ENCODE measurements at regions not wholly inside any gene's neighbourhood (a gene's known extent, or its start where the extent isn't known, plus 50 kb on each side); places are given as distances from the start of the nearest gene placed in this dataset.
A peak's percentile ranks its signal among the peaks of the same experiment; 100 is the strongest.

DNA sequence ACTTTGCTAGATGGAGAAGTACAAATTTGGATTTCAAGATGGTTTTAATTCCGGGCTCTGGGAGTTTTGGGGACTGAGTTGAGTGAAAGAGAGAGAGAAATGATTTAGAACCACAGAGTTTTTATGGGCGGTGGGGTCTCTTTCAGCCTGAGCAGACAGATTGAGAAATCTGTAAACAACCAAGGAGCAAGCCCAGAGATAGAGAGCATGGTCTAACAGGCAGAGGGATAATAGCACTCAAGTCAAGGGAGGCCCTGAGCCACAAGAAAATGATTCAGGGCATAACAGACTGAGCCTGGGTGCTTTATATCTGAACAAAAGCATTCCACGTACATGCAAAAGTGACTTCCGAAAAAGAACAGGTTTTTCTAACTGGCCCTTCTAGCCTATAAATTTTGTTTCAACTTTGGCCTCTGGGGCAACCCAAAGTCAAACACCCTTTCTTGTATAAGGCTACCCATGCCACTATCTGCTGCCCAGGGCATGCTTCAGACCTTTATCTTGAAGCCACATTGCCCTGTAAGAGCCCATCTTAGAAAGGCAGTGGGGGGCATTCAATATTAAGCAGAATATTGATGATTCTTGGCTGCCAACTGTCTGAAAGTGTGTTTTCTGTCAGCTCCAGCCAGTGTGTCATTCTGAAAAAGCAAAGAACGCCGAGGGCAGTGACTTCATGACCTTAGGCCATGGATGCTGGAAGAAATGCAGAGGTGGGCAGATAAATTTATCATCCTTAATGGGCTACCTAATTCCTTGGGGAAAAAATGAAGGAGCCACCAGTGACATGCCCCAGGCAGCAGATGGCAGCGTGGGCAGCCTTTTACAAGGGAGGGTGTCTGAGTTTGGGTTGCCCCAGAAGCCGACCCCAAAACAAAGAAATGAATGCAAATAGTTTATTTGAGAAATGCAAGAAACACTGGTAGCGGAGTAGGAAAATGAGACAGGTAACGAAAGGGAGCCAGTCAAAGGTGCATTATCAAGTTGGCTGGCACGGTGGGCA is 637.6 kb downstream of the MID1IP1 start:
- Histone ChIP-seq H3K4me1 (ENCODE audit: insufficient read depth, low read length) (peaks cover 3% of the 10 kb centered on the region; the same call in 1 of the 2 replicates), H4K20me1 (ENCODE audit: control insufficient read depth, insufficient read depth, insufficient read length) (no peaks in the 10 kb centered on the region), H2AK5ac (ENCODE audit: insufficient read length, low read length) (no peak overlapping the region), H3K79me1 (ENCODE audit: insufficient read depth, low read depth, low read length, poor library complexity, severe bottlenecking) (no peaks in the 10 kb centered on the region), H4K91ac (ENCODE audit: insufficient read length, low read depth, low read length) (no peak overlapping the region), H3K23ac (ENCODE audit: insufficient read length, low read depth, low read length) (no peak overlapping the region), H3K4me2 (ENCODE audit: insufficient read depth, insufficient read length, low read length) (no peak overlapping the region), H3K27me3 (ENCODE audit: insufficient read depth, low read length) (no peaks in the 10 kb centered on the region), H3K14ac (ENCODE audit: insufficient read depth, low read length) (no peak overlapping the region), H3K23me2 (ENCODE audit: insufficient read length, low read depth, low read length, poor library complexity, severe bottlenecking) (no peaks in the 10 kb centered on the region), H2BK120ac (ENCODE audit: low read depth, low read length, poor library complexity, severe bottlenecking) (no peak overlapping the region), H4K8ac (replicated peaks; ENCODE audit: insufficient read length, low read depth, low read length) (no peak overlapping the region), H2BK5ac (ENCODE audit: insufficient read length, low read length) (no peak overlapping the region), H3T11ph (ENCODE audit: low read length) (no peak overlapping the region), H2BK15ac (ENCODE audit: low read depth, low read length) (no peak overlapping the region), H3K18ac (ENCODE audit: insufficient read length, low read depth, low read length) (no peak overlapping the region), H3K4ac (ENCODE audit: low read depth, low read length) (no peak overlapping the region), H3K9ac (ENCODE audit: extremely low read depth, insufficient read length, low read length) (no peak overlapping the region), H2BK12ac (ENCODE audit: insufficient read length, low read depth, low read length) (no peak overlapping the region), H3K79me2 (ENCODE audit: insufficient read depth, low read length) (no peaks in the 10 kb centered on the region), H3K56ac (ENCODE audit: insufficient read length, low read depth, low read length) (no peak overlapping the region), H2AFZ (ENCODE audit: low read length) (no peak overlapping the region), H3K9me3 (ENCODE audit: control insufficient read depth, low read depth, low read length) (no peaks in the 10 kb centered on the region), H2BK20ac (ENCODE audit: low read depth, low read length, poor library complexity, severe bottlenecking) (no peak overlapping the region), H4K5ac (ENCODE audit: insufficient read length, low read depth, low read length) (no peak overlapping the region), H3K27ac (ENCODE audit: insufficient read length, low read depth, low read length) (no peak overlapping the region)
- peaks cover 13 to 20% of the 10 kb centered on the region in 2 experiments for H3K4me1 Mint-ChIP-seq
- peaks cover 3 to 4% (median 4%) of the 10 kb centered on the region in 3 experiments; a peak in 6 of 7 replicates for H3K36me3 Mint-ChIP-seq (ENCODE audit: insufficient read depth in 1 of 3, low read depth in 3 of 3)
- peak; percentile 47 for TF ChIP-seq CTCF (conservative IDR thresholded peaks at IDR 0.05)
- no CpG with 5 or more reads among the region's 11 CpGs for WGBS (ENCODE audit: extremely low coverage, insufficient read length, low lambda C conversion rate)
- DNase-seq, result no peak
- H3K4me3 Mint-ChIP-seq, result no peak overlapping the region
- peaks cover 8% of the 10 kb centered on the region for H3K27me3 Mint-ChIP-seq (ENCODE audit: low read depth)
- H3K27ac Mint-ChIP-seq, result no peak overlapping the region; a peak in 1 of 7 replicates
- peaks cover 59 to 73% of the 10 kb centered on the region in 2 experiments for H3K9me3 Mint-ChIP-seq

All from H9 (cell line).